Left forelimb (tissue), 1 donor: ENCODE measurements at regions not wholly inside any gene's neighbourhood (a gene's known extent, or its start where the extent isn't known, plus 50 kb on each side); places are given as distances from the start of the nearest gene placed in this dataset.

Source experiments
- DNase-seq: peaks from one replicate; pipeline ENCODE4 v3.0.0-alpha.2; 2018; ENCODE audit warnings: low spot score

- no peak for DNase-seq
These were observed 148.9 kb downstream of the RMI1 start for GRCh38 chr9:84129529-84129928.

DNA sequence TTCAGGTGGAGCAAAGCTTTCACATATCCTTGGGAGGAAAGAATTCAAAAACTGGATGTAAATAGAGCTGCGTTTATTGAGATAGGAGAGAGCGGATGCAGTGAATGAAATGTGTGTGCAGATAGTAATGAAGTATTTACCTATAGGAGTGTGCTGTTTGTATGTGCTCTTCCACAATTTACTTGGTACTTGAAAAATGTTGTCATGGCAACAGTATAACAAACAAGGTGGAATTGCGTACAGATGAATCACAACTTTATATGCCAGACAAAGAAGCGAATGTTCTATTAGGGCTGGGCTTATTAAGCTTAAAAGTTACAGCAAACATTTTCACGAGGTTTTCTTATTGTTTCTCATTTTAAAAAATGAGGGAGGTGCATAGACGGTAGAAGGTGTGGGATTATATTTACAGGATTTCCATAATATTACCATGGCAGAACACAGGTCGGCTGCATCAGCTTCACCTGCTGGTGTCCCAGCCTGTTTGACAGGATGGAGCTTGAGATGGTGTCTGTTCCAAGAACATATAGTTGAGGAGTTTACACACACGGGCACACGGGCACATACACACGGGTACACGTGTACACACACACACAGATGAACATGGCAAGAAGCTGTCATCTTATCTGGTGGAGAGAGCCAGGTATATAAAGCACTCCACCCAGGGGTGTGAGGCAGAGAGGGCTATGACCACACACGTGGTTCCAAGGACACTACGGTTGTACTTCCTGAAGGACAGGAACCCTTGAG, 155.7 kb downstream of the RMI1 start:
- DNase-seq, result no peak

DNA sequence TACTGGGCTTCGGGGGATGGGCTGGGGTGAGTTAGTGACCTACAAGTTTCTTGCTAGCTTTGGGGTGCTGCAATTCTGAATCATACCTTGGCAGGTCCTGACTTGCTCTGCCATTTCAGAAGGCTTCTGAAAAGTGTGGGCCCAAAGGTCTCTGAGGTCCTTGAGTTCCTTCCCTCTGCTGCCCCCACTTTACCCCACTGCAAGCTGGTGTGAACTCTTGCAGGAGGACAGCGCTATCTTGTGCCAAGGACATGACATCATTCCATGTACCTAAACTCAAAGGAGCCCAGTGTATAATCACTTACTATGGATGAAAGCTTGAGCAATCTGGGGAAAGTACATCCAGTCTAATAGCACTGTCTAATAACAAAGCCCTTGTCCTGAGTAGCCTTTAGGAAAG, 157.4 kb downstream of the RMI1 start:
- no peak for DNase-seq

GRCh38 chr9:84138541-84138940, 157.9 kb downstream of the RMI1 start:
- no peak for DNase-seq

- peak; percentile 67 for DNase-seq
These were observed 158.9 kb downstream of the RMI1 start for GRCh38 chr9:84139296-84140070.

DNA sequence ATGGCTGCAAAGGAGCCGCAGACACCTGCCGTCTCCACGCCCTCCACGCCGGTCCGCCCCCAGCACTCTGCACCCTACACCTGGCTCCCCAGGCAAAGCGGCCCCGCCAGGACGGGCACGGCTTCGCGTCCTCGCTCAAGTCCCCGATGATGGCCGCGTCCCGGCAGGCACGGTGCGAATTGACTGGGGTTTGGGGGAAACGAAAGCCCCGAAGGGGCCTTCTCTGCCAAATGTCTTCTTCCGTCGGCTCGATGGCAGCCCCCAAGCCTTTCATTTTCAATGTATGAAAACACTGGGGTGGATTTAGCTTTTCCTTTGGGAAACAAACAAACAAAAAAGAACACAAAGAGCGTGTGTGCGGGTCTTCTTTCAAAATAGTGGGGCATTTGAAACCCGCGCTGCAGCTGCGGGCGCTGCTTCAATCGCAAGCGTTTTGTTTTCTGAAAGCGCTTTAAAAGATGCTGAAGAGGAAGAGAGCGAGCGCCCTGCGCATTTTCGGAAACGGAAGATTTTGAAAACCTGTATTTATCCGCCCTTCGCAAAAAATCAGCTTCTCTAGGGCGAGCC, 160.0 kb downstream of the RMI1 start:
- peak; percentile 68 for DNase-seq

GRCh38 chr9:84141741-84142370, 161.3 kb downstream of the RMI1 start:
- no peak for DNase-seq

GRCh38 chr9:84145031-84145430, 164.4 kb downstream of the RMI1 start:
- no peak for DNase-seq

DNA sequence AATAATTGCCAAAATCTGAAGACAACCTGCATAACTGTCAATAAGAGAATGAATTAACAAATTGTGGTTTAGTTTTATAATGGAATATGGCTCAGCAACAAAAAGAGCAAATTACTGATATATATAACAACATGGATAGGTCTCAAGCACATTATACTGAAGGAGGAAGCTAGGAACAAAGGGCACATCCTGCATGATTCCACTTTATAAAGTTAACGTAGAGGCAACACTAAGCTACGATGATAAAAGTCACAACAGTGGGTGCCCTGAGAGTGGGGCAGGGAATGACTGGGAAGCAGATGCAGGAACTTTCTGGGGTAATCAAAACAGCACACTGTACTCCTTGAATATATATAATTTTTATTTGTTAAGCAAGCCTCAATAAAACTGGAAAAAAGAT, 165.2 kb downstream of the RMI1 start:
- no peak for DNase-seq

GRCh38 chr9:84146893-84147710, 166.5 kb downstream of the RMI1 start:
- no peak for DNase-seq

- no peak for DNase-seq
These were observed 170.6 kb downstream of the RMI1 start for GRCh38 chr9:84151236-84151635.

GRCh38 chr9:84151640-84152039, 171.0 kb downstream of the RMI1 start:
- no peak for DNase-seq

GRCh38 chr9:84152204-84152603, 171.6 kb downstream of the RMI1 start:
- no peak for DNase-seq

DNA sequence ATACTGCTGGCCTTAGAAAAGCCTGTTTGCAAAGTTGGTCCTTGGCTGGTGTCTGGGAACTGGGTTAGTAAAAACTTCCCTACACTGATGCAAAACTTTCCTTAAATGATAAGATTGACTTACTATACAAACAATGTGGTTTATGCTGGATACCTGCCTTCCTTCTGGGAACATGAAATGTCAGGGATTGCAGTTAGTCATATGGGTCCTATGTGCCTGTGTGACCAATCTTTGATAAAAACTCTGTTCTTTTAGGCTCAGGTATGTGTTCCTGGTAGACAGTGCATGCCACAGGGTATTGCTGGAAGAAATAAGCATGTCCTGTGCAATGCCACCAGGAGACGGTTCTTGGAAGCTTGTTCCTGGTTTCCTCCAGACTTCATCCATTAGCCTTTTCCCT, 173.3 kb downstream of the RMI1 start:
- DNase-seq, result no peak

DNA sequence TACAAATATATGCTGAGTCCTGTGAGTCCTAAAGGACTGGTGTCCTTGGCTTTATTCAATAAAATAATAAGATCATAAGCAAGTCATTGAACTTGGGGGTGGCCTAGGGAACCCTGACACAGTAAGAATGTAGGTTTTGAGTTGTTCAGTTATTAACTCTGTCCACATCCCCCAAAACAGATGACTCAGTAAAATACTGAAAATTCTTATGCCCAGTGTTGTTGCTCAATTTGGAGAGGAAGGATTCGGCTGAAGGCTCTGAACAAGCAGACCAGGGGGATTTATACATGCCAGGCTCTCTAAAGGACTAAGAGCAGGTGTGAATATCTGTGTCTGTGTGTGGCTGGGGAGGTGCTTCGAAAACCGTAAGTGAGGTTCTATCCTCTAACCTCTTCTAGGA, 173.7 kb downstream of the RMI1 start:
- no peak for DNase-seq

DNA sequence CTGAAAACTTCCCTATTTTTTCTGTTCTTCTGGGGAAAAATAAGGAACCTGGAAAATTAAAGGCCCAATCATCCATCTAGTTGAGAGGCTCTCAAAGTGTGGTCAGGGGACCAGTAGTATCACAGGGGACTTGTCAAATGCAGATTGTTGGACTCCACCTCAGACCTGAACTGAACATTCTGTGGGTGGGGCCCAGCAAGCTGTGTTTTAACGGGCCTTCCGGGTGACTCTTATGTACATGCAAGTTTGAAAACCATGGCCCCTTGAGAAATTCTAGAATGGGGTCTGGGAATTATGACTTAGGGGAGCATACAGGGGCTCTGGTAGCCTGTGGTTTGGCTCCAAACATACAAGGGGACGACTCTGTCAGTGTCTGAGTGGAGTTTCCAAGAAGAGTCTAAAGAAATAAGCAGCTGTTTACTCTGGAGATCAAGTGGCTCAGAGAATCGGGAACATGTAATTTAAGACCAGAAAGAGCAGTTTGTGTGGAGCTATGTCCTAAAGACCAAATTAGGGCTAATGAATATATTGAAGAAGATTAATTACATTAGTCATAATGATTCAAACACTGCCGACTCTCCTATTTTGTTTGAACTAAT, 177.4 kb downstream of the SLC28A3 start:
- DNase-seq, result no peak

GRCh38 chr9:84166891-84167290, 173.7 kb downstream of the SLC28A3 start:
- no peak for DNase-seq

- DNase-seq, result no peak
These were observed 171.3 kb downstream of the SLC28A3 start for GRCh38 chr9:84169240-84169639.

DNA sequence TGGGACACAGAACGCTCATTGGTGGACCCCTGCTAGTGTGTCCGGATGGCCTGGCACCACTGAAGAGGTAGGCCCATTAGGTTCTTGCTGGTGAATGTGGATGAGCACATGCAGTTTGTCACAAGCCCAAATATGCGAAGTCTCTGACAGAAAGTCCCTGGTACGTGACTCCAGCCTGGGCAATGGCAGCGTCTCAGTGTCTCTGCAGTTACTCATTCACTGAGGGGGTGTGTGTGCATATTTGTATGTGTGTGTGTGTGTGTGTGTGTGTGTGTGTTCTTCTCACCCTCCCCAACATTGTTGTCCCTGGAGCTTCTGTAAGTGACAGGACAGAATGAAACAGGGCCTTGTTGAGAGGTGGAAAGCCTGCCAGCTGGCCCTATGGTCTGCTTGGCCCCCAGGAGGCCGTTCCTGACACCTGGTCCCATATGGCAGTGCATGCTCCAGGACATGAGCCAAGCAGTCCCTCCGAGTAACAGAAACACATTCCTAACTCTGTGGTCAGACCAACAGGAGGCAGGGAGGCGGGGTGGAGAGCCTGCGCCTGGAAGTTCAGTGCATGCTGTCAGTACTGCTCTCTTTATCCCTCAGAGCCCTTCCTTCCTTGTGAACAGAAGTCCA, 169.9 kb downstream of the SLC28A3 start:
- DNase-seq, result peak; percentile 84

- no peak for DNase-seq
These were observed 166.6 kb downstream of the SLC28A3 start for GRCh38 chr9:84173961-84174360.

GRCh38 chr9:84174486-84174885, 166.1 kb downstream of the SLC28A3 start:
- no peak for DNase-seq
